SJCRH30 (cell line): ENCODE measurements at regions not wholly inside any gene's neighbourhood (a gene's known extent, or its start where the extent isn't known, plus 50 kb on each side); places are given as distances from the start of the nearest gene placed in this dataset.
A peak's percentile ranks its signal among the peaks of the same experiment; 100 is the strongest.
"Not testable (repeated sequence)": the region's sequence is repeated elsewhere in the genome, so short reads cannot be mapped to it uniquely, and the experiment has no call there.

Source experiments
- DNase-seq, 2 experiments: peaks; one replicate each; pipeline ENCODE4 v3.0.0-alpha.2; 2015 to 2020
- H3K27ac ChIP-seq: fragments of 250-450 bp; sonication (Bioruptor Pico); 2 replicates; pipeline ENCODE4 v1.5.1; 2020; ENCODE audit warnings: mild to moderate bottlenecking, moderate library complexity
- H3K27me3 ChIP-seq: fragments of 250-450 bp; sonication (Bioruptor Pico); 2 replicates; pipeline ENCODE4 v1.5.1; 2020; ENCODE audit warnings: mild to moderate bottlenecking, moderate library complexity
- H3K36me3 ChIP-seq: fragments of 250-450 bp; sonication (Bioruptor Pico); 2 replicates; pipeline ENCODE4 v1.5.1; 2020; ENCODE audit warnings: mild to moderate bottlenecking, moderate library complexity
- H3K4me1 ChIP-seq: fragments of 250-450 bp; sonication (Bioruptor Pico); 2 replicates; pipeline ENCODE4 v1.5.1; 2020; ENCODE audit warnings: mild to moderate bottlenecking, moderate library complexity
- H3K4me3 ChIP-seq: fragments of 250-450 bp; sonication (Bioruptor Pico); 2 replicates; pipeline ENCODE4 v1.5.1; 2020; ENCODE audit warnings: mild to moderate bottlenecking, moderate library complexity
- H3K9me3 ChIP-seq: fragments of 250-450 bp; sonication (Bioruptor Pico); replicated peaks from 2 replicates; pipeline ENCODE4 v1.5.1; 2020; ENCODE audit warnings: mild to moderate bottlenecking, moderate library complexity

DNA sequence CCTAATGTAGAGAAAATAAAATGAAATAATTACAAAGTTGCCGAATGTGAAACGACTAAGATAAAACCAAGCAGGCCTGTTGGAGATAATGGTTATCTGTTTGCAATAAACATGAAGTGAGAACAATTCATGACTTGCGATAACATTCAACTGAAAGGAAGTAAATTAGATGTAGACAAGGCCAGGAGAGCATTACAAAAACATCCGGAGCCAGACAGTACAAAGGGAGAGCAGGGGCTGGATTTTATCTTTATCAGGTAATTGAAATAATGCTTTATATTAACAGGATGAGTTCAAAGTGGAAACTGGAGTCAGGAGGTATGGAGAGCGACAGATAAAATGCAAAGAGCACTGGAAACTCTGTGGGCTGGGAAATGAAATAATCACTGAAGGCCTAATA is 265.6 kb upstream of the GOT2 start:
- Histone ChIP-seq H3K9me3 (no peaks in the 10 kb centered on the region), H3K27me3 (0 out of 2 replicates have a peak, but pooled peaks cover 3% of the 10 kb centered on the region), H3K36me3 (no peaks in the 10 kb centered on the region), H3K4me3 (no peak overlapping the region), H3K4me1 (no peaks in the 10 kb centered on the region), H3K27ac (no peak overlapping the region)
- DNase-seq = no peak

DNA sequence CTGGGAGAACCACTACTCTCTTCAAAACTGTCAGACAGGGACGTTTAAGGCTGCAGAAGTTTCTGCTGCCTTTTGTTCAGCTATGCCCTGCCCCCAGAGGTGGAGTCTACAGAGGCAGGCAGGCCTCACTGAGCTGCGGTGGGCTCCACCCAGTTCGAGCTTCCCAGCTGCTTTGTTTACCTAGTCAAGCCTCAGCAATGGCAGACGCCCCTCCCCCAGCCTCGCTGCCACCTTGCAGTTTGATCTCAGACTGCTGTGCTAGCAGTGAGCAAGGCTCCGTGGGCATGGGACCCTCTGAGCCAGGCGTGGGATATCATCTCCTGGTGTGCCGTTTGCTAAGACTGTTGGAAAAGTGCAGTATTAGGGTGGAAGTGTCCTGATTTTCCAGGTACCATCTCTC is 258.6 kb upstream of the GOT2 start:
- not testable (repeated sequence) for H3K27me3 ChIP-seq, H3K4me1 ChIP-seq

DNA sequence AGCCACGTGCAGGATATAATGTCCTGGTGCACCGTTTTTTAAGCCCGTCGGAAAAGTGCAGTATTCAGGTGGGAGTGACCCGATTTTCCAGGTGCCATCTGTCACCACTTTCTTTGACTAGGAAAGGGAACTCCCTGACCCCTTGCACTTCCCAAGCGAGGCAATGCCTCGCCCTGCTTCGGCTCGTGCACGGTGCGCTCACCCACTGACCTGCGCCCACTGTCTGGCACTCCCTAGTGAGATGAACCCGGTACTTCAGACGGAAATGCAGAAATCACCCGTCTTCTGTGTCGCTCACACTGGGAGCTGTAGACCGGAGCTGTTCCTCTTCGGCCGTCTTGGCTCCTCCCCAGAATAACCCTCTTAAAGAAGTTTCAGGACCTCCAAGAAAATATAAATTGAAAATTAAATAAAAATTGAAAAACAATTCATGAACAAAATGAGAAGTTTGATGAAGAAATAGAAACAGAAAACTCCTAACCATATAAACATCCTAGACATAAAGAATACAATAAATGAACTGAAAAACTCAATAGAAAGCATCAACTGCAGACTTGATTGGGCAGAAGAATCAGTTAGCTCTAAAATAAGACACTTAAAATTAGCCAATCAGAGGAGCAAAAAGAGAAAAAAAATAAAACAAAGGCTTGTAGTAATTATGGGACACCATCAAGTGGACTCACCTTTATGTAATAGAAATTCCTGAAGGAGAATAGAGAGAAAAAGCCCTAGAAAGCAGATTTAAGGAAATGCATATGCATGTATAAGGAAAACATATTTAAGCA is 249.3 kb upstream of the GOT2 start:
- H3K9me3 ChIP-seq, H3K4me1 ChIP-seq, H3K36me3 ChIP-seq, H3K27ac ChIP-seq, H3K27me3 ChIP-seq, DNase-seq, H3K4me3 ChIP-seq: not testable (repeated sequence)

More for the DNA sequence above, 258.6 kb upstream of the GOT2 start:
- H3K4me3 ChIP-seq, DNase-seq, H3K36me3 ChIP-seq, H3K27ac ChIP-seq, H3K9me3 ChIP-seq: not testable (repeated sequence)

DNA sequence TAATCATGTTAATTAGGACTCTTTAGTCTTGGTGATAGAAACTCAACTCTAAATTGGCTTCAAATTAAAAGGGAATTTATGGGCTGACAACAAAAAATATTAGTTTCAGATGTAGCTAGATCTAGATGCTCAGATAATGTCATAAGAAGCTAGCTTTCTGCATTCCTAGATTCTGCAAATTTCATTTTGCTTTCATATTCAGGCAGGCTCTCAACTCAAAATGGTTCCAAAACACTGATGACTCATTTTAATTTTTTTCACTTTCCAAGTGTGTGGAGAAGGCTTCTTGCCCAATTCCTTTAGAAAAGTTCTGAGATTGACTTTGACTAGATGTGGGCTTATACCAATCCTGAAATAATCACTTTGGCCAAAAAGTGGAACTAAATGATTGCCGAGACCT is 236.7 kb upstream of the GOT2 start:
- no peak for DNase-seq
- Histone ChIP-seq H3K27ac (no peak overlapping the region), H3K4me3 (no peak overlapping the region), H3K4me1 (no peaks in the 10 kb centered on the region), H3K36me3 (no peaks in the 10 kb centered on the region), H3K9me3 (no peaks in the 10 kb centered on the region), H3K27me3 (no peaks in the 10 kb centered on the region)

DNA sequence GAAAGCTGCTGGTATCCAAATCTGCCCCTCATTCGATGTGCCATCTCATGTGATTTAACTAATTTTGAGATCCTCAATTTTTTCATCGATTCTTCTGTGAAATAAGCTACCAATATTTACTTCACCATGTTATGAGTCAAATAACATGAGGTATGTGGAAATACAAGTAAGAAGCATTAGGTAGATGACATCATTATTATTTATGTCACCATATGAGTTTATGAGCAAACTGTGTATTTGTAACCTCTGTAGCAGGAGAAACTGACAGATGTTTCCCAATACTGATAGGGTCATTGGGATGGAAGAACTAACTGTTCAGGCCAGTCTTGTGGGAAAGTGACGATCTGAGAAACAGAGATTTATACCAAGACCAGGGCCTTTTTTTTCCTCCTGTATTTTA is 229.4 kb upstream of the GOT2 start:
- H3K36me3 ChIP-seq = no peaks in the 10 kb centered on the region
- H3K27ac ChIP-seq = no peak overlapping the region
- H3K4me3 ChIP-seq = no peak overlapping the region
- H3K27me3 ChIP-seq = no peaks in the 10 kb centered on the region; the same call in 1 of the 2 replicates
- no peaks in the 10 kb centered on the region for H3K4me1 ChIP-seq
- H3K9me3 ChIP-seq = no peaks in the 10 kb centered on the region
- DNase-seq = no peak

DNA sequence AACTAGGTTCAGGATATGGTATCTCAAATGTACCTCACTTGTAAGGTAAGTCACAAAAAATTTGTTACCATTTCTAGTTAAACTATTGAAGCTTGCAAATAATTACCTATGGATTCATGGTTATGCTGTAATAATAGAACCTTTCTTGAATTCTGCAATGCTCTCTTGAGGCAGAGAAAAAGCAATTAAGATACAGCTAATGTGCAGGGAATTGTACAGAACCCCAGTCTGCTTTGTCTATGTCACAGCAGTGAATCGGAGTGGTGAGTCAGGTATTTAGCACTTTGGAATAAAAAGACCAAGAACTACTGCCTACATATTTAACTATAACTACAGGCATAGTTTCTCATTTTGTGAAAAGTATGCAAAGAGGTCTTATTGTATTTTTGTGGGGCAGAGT is 228.7 kb upstream of the GOT2 start:
- Histone ChIP-seq H3K4me1 (no peaks in the 10 kb centered on the region), H3K4me3 (no peak overlapping the region), H3K36me3 (no peaks in the 10 kb centered on the region), H3K27ac (no peak overlapping the region), H3K27me3 (no peaks in the 10 kb centered on the region; the same call in 1 of the 2 replicates), H3K9me3 (no peaks in the 10 kb centered on the region)
- no peak for DNase-seq

DNA sequence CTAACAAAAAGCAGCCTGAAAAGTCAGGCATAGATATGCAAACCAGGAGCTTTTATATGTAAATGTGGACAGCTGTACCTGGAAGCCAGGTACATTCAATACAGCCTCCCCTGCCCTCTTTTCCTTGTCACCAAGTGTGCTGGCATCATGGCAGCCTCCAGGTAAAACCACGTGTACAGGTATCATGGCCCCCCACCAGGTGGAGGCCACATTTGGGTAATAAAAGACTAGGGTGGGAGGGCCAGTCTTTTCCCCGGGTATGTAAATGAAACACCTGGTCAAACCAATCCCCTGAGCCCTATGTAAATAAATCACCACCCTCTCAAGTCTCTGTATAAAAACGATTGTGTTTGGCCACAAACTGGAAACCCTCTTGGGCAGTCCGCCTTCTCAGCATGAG is 226.4 kb upstream of the GOT2 start:
- Histone ChIP-seq H3K27me3 (no peaks in the 10 kb centered on the region; the same call in 1 of the 2 replicates), H3K4me3 (no peak overlapping the region), H3K9me3 (no peaks in the 10 kb centered on the region), H3K27ac (no peak overlapping the region), H3K4me1 (no peaks in the 10 kb centered on the region), H3K36me3 (no peaks in the 10 kb centered on the region)
- no peak for DNase-seq

DNA sequence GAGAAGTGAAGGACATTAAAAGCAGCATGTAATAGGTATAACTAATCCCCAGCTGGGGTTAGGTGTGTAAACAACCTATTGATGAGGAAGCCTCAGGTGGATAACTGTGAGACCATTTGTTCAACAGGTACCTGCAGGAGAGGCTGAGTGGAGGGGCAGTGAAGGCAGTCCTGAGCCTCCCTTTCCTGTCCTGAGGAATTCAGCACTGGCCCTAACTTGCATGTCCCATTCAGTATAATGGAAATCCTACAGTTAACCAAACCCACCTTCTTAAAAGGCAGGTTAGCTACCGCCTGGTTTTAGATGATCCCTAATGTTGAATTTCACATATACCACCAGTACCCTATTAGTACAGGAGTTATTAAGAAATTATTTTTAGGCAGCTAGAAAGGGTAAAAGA is 225.9 kb upstream of the GOT2 start:
- no peak overlapping the region for H3K4me3 ChIP-seq
- no peaks in the 10 kb centered on the region for H3K36me3 ChIP-seq
- DNase-seq = no peak
- no peaks in the 10 kb centered on the region for H3K9me3 ChIP-seq
- H3K4me1 ChIP-seq = no peaks in the 10 kb centered on the region
- H3K27ac ChIP-seq = no peak overlapping the region
- no peaks in the 10 kb centered on the region; the same call in 1 of the 2 replicates for H3K27me3 ChIP-seq

DNA sequence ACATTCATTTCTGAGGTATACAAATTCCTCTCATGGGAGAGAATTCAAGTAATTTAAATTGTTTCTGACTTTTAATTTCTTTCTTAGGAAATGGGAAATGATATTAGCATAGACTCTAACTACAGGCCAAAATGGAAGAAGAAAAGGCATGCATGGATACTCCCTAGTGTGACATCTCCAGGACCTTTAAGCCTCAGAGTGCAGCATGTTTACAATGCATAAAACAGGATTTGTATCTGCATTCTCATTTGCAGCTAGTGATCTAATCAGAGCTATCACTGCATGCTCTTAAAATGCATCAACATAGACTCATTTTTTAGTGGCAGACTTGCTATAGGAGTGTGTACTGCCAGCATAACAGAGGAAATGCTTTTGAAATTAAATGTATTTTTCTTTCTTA is 224.6 kb upstream of the GOT2 start:
- H3K36me3 ChIP-seq = no peaks in the 10 kb centered on the region
- H3K9me3 ChIP-seq = no peaks in the 10 kb centered on the region
- H3K27me3 ChIP-seq = no peaks in the 10 kb centered on the region; the same call in 1 of the 2 replicates
- DNase-seq = no peak
- no peaks in the 10 kb centered on the region for H3K4me1 ChIP-seq
- no peak overlapping the region for H3K27ac ChIP-seq
- H3K4me3 ChIP-seq = no peak overlapping the region

DNA sequence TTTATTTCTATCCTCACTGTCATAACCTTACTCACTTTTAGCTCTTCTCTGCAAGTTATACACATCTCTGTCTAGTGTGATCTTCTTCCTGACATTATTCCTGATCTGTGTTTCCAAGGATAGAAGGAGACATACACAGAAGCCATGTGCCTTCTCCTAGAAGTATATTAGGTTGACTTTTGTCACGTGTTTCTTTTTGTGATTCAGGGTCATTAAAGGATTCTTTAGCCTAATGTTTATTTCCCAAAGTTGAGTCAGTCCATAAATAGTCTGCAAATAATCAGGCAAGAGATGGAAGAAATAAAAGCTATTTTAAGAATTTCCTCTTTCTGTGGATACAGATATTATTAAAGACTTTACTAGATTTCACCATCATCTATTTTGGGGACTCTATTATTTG is 214.1 kb upstream of the GOT2 start:
- Histone ChIP-seq H3K27ac (no peak overlapping the region), H3K4me1 (no peaks in the 10 kb centered on the region; the same call in 1 of the 2 replicates), H3K9me3 (no peaks in the 10 kb centered on the region), H3K27me3 (no peaks in the 10 kb centered on the region), H3K4me3 (no peak overlapping the region), H3K36me3 (no peaks in the 10 kb centered on the region)
- no peak for DNase-seq

DNA sequence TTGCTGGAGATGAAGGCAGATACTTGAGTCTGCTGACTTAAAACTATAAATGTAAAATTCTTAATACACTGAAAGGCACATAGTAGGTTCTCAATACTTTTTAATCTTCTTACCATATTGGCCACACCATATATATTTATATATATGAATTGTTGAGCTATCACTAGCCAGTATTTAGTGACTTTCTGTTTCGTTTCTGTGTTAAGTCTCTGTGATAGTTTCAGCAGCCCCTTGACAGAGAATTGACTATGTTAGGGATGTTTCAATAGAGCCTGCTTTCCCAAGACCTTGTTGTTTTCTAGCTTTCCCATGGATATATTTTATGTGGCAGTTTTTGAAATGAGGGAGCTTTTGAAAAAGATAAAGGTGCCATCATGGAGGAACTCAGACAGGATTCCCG is 206.5 kb upstream of the GOT2 start:
- Histone ChIP-seq H3K27ac (no peak overlapping the region), H3K9me3 (no peaks in the 10 kb centered on the region), H3K4me3 (no peak overlapping the region), H3K27me3 (no peaks in the 10 kb centered on the region), H3K4me1 (peaks cover 9% of the 10 kb centered on the region; the same call in 1 of the 2 replicates), H3K36me3 (no peaks in the 10 kb centered on the region)
- no peak for DNase-seq

DNA sequence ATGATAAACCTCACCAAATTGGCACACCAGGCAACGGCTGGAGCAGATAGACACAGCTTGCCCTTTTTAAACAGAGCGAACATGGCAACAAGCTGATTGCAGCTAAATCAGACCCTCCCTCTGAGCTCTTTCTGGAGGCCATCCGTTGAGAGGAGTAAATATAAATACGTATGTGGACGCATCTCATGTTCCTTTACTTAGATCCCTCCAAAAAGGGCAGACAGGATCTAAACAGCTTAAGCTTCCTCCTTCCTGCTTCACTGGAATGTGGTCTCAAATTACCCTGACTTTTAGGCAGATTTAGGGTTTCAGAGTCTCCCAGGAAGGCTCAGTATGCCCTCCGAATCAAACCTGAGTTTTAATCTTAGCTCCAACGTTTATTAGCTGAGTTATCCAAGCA is 204.7 kb upstream of the GOT2 start:
- Histone ChIP-seq H3K27ac (no peak overlapping the region), H3K27me3 (no peaks in the 10 kb centered on the region), H3K9me3 (no peaks in the 10 kb centered on the region), H3K4me1 (peaks cover 9% of the 10 kb centered on the region; the same call in 1 of the 2 replicates), H3K4me3 (peak overlapping the region; percentile 15; the same call in 1 of the 2 replicates), H3K36me3 (no peaks in the 10 kb centered on the region)
- peak in 1 of 2 experiments; percentile 47 for DNase-seq

DNA sequence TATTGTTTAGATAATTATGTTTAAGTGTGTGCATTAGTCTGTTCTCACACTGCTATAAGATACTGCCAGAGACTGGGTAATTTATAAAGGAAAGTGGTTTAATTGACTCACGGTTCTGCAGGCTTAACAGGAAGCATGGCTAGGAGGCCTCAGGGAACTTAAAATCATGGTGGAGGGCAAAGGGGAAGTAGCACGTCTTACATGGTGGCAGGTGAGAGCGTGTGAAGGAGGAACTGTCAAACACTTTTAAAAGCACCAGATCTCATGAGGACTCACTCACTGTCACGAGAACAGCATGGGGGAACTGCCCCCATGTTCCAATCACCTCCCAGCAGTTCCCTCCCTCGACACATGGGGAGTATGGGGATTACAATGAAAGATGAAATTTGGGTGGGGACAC is 203.5 kb upstream of the GOT2 start:
- Histone ChIP-seq H3K9me3 (no peaks in the 10 kb centered on the region), H3K4me3 (no peak overlapping the region), H3K4me1 (peaks cover 9% of the 10 kb centered on the region; the same call in 1 of the 2 replicates), H3K27me3 (no peaks in the 10 kb centered on the region), H3K27ac (no peak overlapping the region), H3K36me3 (no peaks in the 10 kb centered on the region)
- DNase-seq = no peak

DNA sequence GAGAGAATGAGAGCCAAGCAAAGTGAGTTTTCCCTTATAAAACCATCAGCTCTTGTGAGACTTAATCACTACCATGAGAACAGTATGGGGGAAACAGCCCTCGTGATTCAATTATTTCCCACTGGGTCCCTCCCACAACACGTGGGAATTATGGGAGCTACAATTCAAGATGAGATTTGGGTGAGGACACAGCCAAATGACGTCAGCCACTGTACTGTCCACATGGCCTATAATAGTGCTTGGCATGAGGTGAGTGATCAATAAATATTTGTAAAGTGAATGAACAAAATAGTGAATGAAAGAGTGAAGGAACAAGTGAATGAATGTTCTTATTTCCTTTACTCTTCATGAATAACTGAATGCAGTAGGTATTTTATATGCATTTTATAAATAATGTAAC is 199.1 kb upstream of the GOT2 start:
- no peaks in the 10 kb centered on the region for H3K27me3 ChIP-seq
- H3K4me3 ChIP-seq = no peak overlapping the region
- no peak for DNase-seq
- no peaks in the 10 kb centered on the region; the same call in 1 of the 2 replicates for H3K4me1 ChIP-seq
- H3K9me3 ChIP-seq = no peaks in the 10 kb centered on the region
- no peak overlapping the region for H3K27ac ChIP-seq
- H3K36me3 ChIP-seq = no peaks in the 10 kb centered on the region

DNA sequence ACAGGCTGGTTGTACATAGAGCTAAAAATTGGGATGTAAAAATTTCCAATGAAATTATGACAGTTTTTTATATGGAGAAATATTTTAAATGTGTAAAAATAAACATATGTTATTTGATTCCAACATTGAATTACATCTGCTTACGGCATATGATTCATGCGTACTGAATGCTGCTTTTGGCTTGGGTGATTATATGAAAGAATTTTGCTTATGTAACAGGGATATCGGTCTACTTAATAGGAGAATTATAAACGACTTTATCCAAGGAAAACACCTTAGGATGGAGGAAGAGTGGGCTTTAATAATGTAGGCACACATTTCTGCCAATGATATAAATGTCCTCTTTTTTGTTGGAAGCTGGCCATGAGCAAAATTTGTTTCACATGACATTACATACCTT is 197.3 kb upstream of the GOT2 start:
- no peaks in the 10 kb centered on the region for H3K4me1 ChIP-seq

DNA sequence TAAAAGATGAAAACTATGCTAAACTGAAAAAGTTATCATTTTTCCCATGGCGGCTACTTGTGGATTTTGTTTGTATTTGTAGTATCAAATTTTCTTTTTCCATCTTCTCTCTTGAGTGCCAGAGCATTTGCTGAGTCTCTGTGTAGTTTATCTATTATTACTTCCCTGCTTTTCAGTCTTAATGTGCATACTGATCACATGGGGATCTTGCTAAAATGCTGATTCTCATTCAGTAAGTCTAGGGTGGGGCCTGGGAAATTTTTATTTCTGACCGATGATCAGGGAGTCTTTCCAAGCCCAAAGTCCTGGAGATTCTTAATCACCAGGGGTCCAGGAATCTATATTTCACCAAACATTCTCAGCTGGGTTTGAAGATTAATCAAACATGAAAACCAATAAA is 189.0 kb upstream of the GOT2 start:
- no peak for DNase-seq
- Histone ChIP-seq H3K9me3 (no peaks in the 10 kb centered on the region; the same call in 1 of the 2 replicates), H3K4me3 (no peak overlapping the region), H3K4me1 (no peaks in the 10 kb centered on the region), H3K27ac (no peak overlapping the region), H3K36me3 (no peaks in the 10 kb centered on the region), H3K27me3 (no peaks in the 10 kb centered on the region; the same call in 1 of the 2 replicates)

More for the DNA sequence above, 197.3 kb upstream of the GOT2 start:
- Histone ChIP-seq H3K27me3 (no peaks in the 10 kb centered on the region), H3K36me3 (no peaks in the 10 kb centered on the region), H3K9me3 (no peaks in the 10 kb centered on the region), H3K4me3 (no peak overlapping the region), H3K27ac (no peak overlapping the region)
- no peak for DNase-seq
